Fibroblast of skin of back (primary cell): ENCODE measurements at regions not wholly inside any gene's neighbourhood (a gene's known extent, or its start where the extent isn't known, plus 50 kb on each side); places are given as distances from the start of the nearest gene placed in this dataset.
"Not testable (repeated sequence)": the region's sequence is repeated elsewhere in the genome, so short reads cannot be mapped to it uniquely, and the experiment has no call there.

Experiments
- DNase-seq: peaks from one replicate; pipeline ENCODE4 v3.0.0-alpha.2; 2013

DNA sequence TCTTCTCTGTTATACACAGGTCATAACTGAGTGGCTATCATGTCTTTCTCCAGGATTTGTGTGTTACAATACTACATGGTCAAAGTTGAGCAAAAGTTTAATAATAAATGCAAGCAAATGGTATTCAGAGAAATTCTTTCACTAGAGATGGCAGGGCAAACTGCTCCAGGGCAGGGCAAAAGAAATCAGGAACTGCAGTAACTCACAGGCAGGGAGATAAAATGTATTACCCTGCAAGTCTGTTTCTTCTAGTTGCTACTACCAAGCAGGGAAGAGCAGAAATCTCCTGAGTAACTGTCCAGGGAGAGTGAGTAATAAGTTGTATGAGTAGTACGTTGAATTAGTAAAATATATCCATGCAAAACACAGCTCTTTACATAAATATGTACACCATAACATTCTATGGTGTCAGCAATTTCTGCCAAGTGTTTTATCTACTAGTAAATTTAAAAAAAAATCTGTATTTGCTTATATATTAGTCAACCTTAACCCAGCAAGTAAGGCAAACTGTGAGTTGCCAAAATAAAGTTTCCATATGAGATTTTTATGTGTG, 404.1 kb downstream of the ZEB2 start:
- peak; percentile 57 for DNase-seq

DNA sequence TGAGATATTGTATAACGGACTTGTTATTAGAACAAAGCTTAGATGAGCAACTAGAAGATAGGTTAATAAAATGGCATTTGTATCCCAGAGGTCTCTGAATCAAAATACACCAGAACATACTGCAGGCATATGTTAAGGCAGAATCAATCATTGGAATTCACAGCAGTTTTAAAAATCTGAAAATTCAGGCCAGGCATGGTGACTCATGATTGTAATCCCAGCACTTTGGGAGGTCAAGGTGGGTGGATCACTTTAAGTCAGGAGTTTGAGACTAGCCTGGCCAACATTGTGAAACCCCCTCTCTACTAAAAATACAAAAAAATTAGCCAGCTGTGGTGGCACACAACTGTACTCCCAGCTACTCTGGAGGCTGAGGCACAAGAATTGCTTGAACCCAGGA, 405.2 kb downstream of the ZEB2 start:
- DNase-seq = peak; percentile 40

DNA sequence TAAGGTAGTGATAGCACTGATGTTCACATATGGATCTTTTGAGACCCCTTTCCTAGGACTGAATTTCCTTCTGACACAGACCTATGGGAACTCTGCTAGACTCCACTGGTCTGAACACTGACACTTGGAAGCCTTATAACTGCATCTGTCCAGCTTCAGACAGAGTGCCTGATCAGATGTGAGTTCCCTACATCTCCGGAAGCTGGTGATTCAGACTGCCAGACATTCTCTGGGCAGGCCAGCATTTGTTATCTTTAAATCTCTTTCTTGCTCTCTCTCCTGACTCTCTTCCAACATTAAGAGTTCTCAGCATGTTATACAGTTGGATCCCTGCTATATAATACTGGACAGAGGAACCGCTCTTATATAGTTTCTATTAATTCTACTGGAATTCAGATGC, 408.5 kb downstream of the ZEB2 start:
- DNase-seq = peak; percentile 87

DNA sequence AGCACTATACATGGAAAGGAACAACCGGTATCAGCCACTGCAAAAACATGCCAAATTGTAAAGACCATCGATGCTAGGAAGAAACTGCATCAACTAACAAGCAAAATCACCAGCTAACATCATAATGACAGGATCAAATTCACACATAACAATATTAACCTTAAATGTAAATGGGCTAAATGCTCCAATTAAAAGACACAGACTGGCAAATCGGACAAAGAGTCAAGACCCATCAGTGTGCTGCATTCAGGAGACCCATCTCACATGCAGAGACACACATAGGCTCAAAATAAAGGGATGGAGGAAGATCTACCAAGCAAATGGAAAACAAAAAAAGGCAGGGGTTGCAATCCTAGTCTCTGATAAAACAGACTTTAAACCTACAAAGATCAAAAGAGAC, 413.8 kb downstream of the ZEB2 start:
- DNase-seq = not testable (repeated sequence)

DNA sequence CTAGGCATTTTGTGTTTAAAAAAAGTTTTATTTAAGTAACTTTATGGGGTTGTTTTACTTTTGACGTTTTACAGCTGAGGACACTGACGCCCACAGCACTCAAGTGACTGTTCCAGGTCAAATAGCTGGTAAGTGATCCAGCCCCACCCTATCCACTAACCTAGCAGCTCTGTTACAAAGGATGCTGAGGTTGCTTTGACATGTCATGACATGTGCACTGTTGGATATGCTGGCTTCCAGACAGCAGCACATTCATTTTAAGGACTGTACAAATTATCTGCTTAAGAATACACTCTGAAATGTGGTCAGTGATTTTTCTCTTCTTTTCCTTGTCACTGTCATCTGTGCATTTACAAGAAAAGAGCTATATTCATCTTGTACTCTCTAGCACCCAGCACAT, 417.5 kb downstream of the ZEB2 start:
- no peak for DNase-seq

DNA sequence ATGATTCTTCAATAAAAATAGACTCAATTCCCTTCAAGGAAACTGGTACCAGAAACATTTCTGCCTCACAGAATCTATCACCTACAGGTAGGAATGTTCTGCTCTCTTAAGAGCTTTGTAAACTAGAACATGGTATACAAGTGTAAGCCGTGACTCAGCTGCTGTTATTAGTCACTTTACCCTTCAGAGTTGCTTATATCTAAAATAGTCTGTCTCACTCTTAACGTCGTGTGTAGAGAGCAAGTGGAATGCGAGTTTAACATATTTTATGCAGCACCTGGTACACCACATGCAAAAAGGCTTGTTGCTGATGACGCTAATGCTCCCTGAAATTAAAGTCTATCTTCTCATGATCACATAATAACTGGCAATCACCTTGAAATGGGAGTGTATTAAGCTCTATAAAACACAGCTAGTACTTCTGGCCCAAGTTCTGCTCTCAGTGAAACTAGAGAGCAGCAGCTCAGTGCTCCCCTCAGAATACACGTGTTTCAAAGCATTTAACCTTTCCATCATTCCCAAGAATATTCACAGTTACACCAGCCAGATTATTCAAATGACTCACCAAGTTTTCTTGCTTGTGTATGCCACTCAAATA, 420.0 kb downstream of the ZEB2 start:
- peak; percentile 71 for DNase-seq

DNA sequence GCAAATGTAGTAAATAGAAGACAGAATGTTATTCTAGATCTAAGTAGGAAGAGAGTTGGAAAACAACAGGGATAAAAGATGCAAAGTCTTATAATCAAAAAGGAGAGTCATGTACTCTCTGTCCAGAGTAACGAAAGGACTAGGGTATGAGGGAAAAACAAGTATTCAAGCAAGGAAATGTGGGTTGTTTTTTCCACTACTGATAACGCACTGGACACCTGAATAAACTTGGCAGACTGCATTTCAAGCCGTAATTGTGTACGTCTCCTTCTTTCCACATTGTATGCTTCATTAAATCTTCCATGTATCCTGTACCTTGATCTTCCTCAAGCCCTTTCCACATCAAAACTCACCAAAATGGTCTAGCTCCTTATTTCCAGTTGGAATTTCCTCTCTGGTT, 420.6 kb downstream of the ZEB2 start:
- DNase-seq = no peak

DNA sequence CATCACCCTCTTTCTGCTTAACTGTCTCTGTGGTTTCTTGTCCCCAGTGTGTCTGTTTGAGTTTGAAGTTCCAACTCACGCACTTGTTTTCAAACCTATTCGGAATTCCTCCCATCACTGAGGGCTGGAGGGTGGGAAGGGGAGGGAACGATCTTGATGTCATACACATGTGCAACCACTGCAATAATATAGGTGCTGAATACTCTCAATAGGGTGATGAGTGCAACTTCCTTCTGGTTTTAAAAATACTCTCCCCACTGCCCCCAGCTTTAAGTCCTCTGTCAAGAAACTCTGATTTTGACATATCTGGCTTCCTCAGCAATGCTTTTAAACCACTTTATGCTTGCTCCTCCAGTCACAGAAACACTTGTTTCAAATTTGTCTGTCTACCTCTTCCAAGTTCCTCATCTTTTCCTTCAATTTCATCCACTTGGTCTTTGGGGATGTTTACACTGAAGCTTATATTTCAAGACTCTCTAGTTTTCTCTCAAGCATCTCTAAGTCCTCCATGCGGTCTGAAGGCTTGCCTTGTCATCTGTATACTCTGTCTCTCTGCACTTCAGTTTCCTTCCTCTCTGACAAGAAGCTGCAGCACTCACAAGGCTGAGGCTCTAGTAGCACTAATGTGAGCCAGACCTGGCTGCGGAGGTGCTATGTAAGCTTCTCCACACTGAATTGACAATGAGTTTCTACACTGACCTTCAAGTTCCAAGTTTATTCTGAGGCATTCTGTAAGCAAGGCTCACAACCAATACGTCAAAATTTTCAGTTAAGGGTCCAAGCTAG, 422.3 kb downstream of the ZEB2 start:
- DNase-seq = no peak

DNA sequence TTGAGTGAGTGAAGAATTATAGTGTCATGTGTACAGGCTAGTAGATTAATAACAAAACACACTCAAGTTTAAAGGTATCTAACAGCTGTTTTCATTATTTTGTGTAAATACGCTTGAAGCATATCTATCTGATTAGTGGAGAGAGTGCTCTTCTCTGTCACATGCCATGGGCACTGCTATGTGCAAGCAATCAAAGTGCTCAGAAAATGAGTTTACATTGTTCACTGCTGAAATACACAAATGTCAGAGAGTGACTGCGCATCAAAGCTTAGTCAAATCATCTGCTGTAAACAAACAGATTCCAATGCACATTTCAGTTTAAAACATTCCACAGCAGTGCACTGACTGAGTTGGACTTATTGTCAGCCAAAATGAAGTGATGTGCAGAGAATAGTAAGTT, 423.4 kb downstream of the ZEB2 start:
- no peak for DNase-seq

DNA sequence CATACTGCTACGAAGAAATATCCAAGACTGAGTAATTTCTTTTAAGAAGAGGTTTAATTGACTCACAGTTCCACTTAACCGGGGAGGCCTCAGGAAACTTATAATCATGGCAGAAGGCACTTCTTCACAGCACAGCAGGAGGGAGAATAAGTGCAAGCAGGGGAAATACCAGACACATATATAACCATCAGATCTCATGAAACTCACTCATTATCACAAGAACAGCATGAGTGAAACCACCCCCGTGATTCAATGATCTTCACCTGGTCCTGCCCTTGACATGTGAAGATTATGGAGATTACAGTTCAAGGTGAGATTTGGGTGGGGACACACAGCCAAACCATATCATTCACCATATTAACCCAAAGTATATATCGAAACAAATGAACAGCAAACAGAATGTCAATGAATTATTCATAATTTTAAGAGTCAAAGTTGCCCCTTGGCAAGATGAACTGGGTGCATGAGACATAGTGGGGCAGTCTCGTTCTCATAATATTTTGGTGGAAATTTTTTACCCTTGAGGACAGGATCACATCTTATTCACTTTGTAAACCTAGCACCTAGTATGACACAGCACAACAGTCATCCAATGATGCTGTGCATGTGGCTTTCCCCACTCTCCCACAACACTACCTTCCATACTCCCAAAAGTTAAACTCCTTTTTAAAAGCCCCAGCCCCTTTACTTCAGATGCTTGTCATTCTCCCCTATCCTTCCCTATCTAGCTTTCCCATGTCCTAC, 425.3 kb downstream of the ZEB2 start:
- DNase-seq = no peak

DNA sequence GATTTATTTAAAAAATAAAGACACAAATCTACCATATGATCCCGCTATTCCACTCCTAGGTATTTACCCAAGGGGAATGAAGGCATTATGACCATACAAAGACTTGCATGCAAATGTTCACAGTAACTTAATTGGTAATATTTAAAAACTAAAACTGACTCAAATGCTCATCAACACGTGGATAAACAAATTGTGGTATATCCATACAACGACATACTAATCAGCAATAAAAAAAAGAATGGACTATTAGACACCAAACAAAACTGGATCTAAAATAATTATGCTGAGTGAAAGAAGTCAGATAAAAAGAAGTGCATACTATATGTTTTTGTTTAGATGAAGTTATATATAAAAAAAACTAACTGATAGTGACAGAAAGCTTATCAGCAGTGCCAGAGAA, 428.3 kb downstream of the ZEB2 start:
- no peak for DNase-seq

DNA sequence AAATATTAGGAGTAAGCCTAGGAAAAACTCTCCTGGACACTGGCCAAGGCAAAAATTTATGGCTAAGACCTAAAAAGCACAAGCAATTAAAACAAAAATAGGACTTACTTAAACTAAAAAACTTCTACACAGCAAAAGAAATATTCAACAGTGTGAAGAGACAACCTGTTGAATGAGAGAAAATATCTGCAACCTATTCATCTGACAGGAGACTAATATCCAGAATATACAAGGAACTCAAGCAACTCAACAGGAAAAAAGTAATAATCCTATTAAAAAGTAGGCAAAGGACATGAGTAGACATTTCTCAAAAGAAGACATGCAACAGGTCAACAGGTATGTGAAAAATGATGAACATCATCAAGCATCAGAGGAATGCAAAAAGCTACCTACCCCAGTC, 431.1 kb downstream of the ZEB2 start:
- no peak for DNase-seq

DNA sequence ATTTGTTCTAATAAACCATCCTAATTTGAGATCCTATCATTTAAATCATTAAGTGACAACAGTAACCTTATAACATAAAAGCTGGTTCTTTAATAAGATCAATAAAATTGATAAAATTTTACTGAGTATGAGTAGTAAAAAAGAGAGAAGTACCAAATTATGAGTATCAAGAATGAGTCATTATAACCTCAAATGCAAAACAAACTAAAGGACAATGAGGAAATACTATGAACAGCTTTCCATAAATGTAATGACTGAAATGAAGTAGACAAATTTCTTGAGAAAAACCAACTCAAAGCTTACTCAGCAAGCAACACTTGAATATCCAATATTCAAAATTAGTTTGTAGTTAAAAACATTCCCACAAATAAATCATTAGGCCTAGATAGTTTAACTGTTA, 433.0 kb downstream of the ZEB2 start:
- DNase-seq = peak; percentile 67

DNA sequence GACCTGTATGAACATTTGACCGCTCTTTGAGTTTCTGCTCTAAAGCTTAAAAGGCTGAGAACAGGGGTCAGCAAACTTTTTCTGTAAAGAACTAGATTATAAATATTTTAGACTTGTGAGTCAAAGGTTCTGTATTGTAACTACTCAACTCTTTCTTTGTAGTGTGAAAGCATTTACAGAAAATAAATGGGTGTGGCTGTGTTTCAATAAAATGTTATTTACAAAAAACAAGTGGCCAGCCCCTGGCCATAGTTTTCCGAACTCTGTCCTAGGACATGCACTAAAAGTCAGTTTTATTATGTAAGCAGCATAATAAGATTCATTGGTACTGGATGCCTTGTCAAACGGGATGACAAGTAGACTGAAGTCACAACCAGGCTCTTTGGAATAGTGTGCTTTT, 434.9 kb downstream of the ZEB2 start:
- peak; percentile 15 for DNase-seq

DNA sequence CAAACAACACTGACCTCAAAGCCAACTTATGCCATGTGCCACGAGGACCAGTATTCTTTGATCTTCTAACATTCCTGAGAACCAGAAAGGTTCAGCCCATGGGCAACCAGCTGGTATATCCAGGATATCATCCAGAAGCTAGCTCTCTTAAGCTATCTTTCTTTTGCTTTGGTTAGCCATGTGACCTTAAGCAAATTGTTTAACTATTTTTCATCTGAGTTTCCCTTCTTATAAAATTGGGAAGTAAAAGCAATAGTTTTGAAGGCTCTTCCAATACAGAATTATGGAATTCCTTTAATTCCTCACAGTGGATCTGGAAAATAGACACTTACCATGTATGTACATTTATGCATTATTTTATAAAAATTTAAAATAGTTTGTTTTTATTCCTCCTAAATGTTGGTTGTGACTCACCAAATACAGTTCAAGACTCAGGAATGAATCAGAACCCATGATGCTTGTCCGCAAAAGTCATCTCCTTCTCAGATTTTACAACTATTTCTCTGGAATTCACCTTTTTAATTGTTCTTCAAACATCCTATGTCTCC, 435.7 kb downstream of the ZEB2 start:
- peak; percentile 93 for DNase-seq

DNA sequence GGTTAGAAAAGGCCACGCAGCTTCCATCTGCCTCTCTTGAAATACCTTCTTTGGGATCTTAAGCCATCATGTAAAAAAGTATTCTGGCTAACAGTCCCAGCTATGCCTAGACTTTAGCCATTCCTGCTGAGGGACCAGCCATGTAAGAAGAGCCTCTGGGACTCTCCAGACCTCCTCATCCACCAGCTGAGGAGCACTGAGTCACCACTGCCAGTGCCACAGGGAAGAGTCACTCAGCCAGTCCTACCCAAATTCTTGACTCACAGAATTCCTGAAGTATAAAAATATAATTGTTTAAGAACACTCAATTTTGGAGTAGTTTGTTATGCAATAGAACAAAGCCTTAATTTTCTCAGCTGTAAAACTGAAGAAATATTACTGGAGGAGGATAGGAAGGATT, 436.7 kb downstream of the ZEB2 start:
- DNase-seq = peak; percentile 97

DNA sequence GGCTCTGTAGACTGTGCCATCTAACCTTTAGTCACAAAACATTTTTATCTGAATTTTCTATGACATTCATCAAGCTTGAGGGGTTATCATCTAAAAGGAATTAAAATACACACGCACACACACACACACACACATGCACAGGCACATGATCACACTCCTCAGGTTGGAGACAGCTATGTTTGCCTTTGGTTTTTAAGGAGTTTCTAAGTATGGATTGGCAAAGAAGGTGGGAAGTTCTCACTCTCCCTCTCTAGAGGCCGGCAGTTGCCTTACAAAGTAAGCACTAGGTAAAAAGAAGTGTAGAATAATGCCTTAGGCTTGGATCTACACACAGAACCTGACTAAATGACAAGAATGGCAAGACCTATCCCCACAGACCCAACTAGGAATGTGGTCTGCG, 437.1 kb downstream of the ZEB2 start:
- DNase-seq = no peak

DNA sequence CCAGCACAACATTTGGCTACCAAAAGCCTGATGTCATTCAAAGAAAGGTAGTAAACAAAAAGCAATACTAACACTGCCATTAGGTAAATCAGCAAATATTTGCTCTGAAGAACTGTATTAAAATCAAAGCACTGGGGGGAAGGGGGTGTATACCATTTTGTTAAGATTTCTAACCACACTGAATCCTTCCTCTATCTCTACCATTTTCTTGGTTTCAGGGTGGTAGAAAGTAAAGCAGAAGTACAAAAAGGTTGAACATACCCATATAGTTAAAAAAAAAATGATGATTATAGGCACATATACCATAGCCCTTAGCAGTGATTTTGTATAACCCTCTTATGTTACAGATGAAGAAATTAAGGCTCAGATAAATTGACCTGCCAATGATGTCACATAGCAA, 437.6 kb downstream of the ZEB2 start:
- no peak for DNase-seq

DNA sequence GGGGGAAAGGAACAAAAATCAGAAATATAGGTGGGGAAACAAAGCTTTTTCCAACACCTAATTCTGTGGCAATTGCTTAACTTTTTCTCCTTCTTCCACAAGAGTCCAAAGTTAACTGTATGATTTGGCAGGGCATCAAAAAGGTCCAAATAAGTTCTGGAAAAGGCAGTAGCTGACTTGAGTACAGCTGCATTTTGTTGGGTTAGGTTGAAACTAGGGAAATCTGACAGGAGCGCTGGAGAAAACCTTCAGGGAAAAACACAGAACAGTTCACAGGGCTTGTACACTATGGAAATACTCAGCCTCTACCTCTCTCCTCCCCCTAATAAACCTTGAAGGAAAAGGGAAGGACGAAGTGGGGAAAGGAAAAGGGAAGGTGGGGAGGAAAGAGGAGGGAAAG, 438.6 kb downstream of the ZEB2 start:
- DNase-seq = no peak

DNA sequence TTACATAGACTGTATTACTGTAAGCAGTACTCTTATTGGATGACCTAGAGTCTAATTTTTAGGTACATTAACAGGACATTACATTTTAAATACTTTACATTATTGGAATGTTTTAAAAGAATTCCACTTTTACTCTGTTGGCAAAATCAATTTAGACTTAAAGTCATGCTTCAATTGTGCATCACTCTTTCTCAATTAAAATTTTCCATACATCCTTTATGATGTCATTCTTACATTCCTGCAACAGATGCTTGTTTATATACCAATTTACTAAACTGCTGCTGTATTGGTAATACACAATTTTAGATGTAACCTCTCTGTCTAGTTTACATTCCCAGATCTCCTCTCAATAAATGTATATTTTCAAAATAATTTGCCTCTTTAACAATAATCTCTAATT, 440.1 kb downstream of the ZEB2 start:
- DNase-seq = peak; percentile 59

DNA sequence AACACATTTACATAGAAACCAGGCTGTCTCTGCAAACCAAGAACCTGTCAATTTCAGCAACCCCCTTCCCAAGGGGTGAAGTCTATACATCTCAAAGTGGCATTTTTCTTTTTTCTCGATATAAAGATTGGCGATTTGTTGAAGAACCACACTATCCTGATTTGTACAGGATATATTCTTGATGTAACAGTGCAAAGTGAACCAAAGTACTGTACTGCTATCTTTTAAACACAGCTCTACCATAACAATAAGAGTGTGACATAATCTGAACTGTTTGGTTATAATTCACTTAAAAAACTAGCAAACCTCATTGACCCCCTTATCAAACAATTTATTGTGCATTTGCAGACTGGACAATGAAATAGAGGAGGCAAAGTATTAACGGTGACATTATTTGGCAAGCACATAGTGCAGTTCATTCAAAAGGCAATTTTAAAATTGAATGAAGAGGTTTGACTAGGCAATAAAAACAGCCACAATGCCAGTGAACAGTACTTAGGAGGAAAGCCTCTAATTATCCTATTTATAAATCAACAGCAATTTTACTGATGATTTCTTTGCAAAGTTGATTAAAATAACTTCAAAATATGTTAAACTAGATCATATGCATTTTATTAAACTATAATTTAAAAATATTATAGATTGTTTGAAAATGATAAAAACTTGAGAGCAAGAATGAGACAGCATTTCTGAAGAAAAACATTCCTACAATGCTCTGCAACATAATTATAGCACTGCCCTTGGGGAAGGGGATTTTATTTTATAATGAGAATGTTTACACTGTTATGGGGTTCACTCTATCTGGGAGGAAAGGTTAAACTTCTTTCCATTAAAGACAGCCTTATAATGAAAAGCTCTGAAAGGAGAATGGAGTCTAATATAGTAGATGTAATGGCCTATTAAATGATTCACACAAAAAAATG, 440.9 kb downstream of the ZEB2 start:
- no peak for DNase-seq

DNA sequence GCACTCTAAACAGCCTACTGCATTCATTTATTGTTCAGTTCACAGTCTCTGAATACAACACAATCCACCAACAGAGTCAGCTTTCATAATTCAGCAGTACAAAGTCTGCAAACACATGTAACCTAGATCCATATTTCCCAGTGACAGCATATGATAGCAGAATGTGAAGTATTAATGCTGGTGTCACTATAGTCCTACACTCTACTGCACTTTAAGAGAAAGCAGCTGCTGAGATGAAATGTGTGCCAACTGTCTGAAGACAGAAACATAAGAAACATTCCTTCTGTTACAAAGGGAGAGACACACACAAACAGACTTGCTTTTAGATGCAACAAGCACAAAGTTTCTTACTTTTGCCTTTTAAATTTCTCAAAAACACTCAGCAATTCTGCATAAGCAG, 441.8 kb downstream of the ZEB2 start:
- DNase-seq = peak; percentile 43
